Kidney (tissue), 13 donors: ENCODE measurements at regions not wholly inside any gene's neighbourhood (a gene's known extent, or its start where the extent isn't known, plus 50 kb on each side); places are given as distances from the start of the nearest gene placed in this dataset.

Experiments used
- DNase-seq, 5 donors: peaks; one replicate each; pipeline ENCODE4 v3.0.0-alpha.2; 2013 to 2020
- FAIRE-seq: peaks from 2 replicates; lab custom pipeline; 2012; peaks lifted over from hg19 to GRCh38; lab: Jason Lieb, UNC
- H3K27ac ChIP-seq, 2 donors: one replicate each; pipeline ENCODE4 v1.7.0; 2013; ENCODE audit warnings: low read depth in 2 of 2, low read length in 2 of 2, inconsistent platforms in 1 of 2
- H3K27me3 ChIP-seq: one replicate; pipeline ENCODE4 v1.7.1; 2013; ENCODE audit warnings: low read length, inconsistent platforms; ENCODE audit not compliant: control insufficient read depth, insufficient read depth
- H3K36me3 ChIP-seq, 3 donors: one replicate each; pipeline versions ENCODE4 v1.7.0 to v1.7.1; 2013; ENCODE audit warnings: low read length in 3 of 3, control low read depth in 1 of 3, inconsistent platforms in 1 of 3; ENCODE audit not compliant: insufficient read depth in 3 of 3, control insufficient read depth in 2 of 3
- H3K4me1 ChIP-seq, 3 donors: one replicate each; pipeline versions ENCODE4 v1.7.0 to v1.7.1; 2013; ENCODE audit warnings: low read length in 3 of 3, inconsistent platforms in 1 of 3, low read depth in 1 of 3; ENCODE audit not compliant: control insufficient read depth in 2 of 3, insufficient read depth in 2 of 3
- H3K4me3 ChIP-seq, 3 donors: one replicate each; pipeline versions ENCODE4 v1.7.0 to v1.8.1; 2013; ENCODE audit warnings: low read length in 3 of 3, control low read depth in 1 of 3, inconsistent platforms in 1 of 3
- H3K9ac ChIP-seq, 3 donors: one replicate each; pipeline versions ENCODE4 v1.7.0 to v1.7.1; 2013; ENCODE audit warnings: low read length in 3 of 3, control low read depth in 1 of 3, inconsistent platforms in 1 of 3
- H3K9me3 ChIP-seq, 3 donors: one replicate each; pipeline versions ENCODE4 v1.7.0 to v1.7.1; 2013; ENCODE audit warnings: low read length in 3 of 3, control low read depth in 1 of 3, inconsistent platforms in 1 of 3; ENCODE audit not compliant: control insufficient read depth in 2 of 3, insufficient read depth in 1 of 3
- intact Hi-C: fragments of 100-400 bp; cut with DNase I; formaldehyde crosslinking; loops from one replicate; pipeline ENCODE4 v1.11.1; 2022
- TF ChIP-seq, protein P1 (sequence below): IDR thresholded peaks from 3 replicates; pipeline ENCODE4 v1.5.1; 2012; ENCODE audit warnings: mild to moderate bottlenecking, moderate library complexity, borderline replicate concordance; ENCODE audit not compliant: insufficient read depth; ENCODE audit errors: extremely low read depth
- donor health status: control.
- donor health status: control.
- donor health status: control.
- donor health status: control.
- donor health status: control.
- donor health status: DM: yes; HTN: yes; CAD: no.
- donor health status: Normal renal cell carcinoma (clear cell type).

DNA sequence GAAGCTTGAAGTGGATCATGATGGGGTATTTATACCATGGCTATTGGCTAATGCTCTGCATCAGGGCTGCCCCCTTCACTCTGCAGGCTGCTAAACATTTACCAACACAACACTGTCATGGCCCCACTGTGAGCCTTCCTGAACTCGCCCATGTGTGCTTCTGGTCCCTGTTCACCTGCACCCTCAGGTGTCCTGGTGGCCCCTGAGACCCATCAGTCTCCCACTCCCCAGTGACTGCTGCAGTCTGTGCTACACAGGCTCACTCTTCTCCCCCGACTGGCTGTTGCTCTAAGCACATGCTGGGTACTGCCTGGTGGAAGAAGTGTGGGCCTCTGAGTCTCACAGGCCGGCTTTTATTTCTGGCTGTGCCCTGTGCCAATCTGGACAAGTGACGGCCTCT, 183.0 kb upstream of the HS6ST1 start:
- DNase-seq (peak in 1 of 5 donors; percentile 31), FAIRE-seq (no peak)
- Histone ChIP-seq H3K36me3 (no peaks in the 10 kb centered on the region), H3K9me3 (no peaks in the 10 kb centered on the region), H3K27me3 (no peaks in the 10 kb centered on the region), H3K9ac (no peak overlapping the region), H3K4me3 (no peak overlapping the region), H3K4me1 (no peaks in the 10 kb centered on the region), H3K27ac (no peak overlapping the region)
- intact Hi-C loops, result no loop called here
- TF ChIP-seq, protein P1, sequence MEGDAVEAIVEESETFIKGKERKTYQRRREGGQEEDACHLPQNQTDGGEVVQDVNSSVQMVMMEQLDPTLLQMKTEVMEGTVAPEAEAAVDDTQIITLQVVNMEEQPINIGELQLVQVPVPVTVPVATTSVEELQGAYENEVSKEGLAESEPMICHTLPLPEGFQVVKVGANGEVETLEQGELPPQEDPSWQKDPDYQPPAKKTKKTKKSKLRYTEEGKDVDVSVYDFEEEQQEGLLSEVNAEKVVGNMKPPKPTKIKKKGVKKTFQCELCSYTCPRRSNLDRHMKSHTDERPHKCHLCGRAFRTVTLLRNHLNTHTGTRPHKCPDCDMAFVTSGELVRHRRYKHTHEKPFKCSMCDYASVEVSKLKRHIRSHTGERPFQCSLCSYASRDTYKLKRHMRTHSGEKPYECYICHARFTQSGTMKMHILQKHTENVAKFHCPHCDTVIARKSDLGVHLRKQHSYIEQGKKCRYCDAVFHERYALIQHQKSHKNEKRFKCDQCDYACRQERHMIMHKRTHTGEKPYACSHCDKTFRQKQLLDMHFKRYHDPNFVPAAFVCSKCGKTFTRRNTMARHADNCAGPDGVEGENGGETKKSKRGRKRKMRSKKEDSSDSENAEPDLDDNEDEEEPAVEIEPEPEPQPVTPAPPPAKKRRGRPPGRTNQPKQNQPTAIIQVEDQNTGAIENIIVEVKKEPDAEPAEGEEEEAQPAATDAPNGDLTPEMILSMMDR, result no peak

- Histone ChIP-seq H3K9ac (no peak overlapping the region), H3K27ac (no peak overlapping the region), H3K9me3 (no peaks in the 10 kb centered on the region), H3K27me3 (no peaks in the 10 kb centered on the region), H3K4me1 (no peaks in the 10 kb centered on the region), H3K4me3 (no peak overlapping the region), H3K36me3 (no peaks in the 10 kb centered on the region)
- no peak for DNase-seq
- intact Hi-C loops, result no loop called here
- TF ChIP-seq, protein P1, result no peak
- FAIRE-seq, result no peak
Measured at GRCh38 chr2:128502200-128502599, 183.5 kb upstream of the HS6ST1 start.

GRCh38 chr2:128502638-128503246, 184.1 kb upstream of the HS6ST1 start:
- no peak for DNase-seq

More at GRCh38 chr2:128502638-128503246, 184.1 kb upstream of the HS6ST1 start:
- Histone ChIP-seq H3K27me3 (no peaks in the 10 kb centered on the region), H3K4me1 (no peaks in the 10 kb centered on the region), H3K36me3 (no peaks in the 10 kb centered on the region), H3K9ac (no peak overlapping the region), H3K27ac (no peak overlapping the region), H3K9me3 (no peaks in the 10 kb centered on the region), H3K4me3 (no peak overlapping the region)
- intact Hi-C loops, result no loop called here
- FAIRE-seq, result no peak
- TF ChIP-seq, protein P1, result no peak
